CD4-positive, alpha-beta T cell (primary cell): ENCODE measurements at regions not wholly inside any gene's neighbourhood (a gene's known extent, or its start where the extent isn't known, plus 50 kb on each side); places are given as distances from the start of the nearest gene placed in this dataset.

ENCODE experiments used
- ATAC-seq: fragments of 200-7000 bp; cut with Tn5 transposase; one replicate; pipeline ENCODE4 v1.10.0; 2022; ENCODE audit warnings: mild to moderate bottlenecking; ENCODE audit not compliant: poor library complexity
- CTCF ChIA-PET: fragments of 350-600 bp; sonication (Branson Sonifier 250); formaldehyde crosslinking; loops from one replicate; lab custom pipeline; 2021; ENCODE audit warnings: antibody characterized with exemption, inconsistent platforms; lab: Charles Lee
- POLR2A ChIA-PET: fragments of 350-600 bp; sonication (Branson Sonifier 250); formaldehyde crosslinking; loops from one replicate; lab custom pipeline; 2021; ENCODE audit warnings: antibody characterized with exemption, inconsistent platforms; lab: Charles Lee
- DNase-seq, 14 experiments: peaks; one replicate each; pipeline ENCODE4 v3.0.0-alpha.2; 2013 to 2020; ENCODE audit warnings: mixed read lengths in 2 of 14
- H3K27ac ChIP-seq, 2 donors: one replicate each; pipeline versions ENCODE4 v1.5.1 to v1.7.0; 2013; ENCODE audit warnings: low read length in 2 of 2, low read depth in 1 of 2, mild to moderate bottlenecking in 1 of 2
- H3K27me3 ChIP-seq, 2 experiments: 1 replicate in 1 of 2; 2 replicates in 1 of 2; pipeline versions ENCODE4 v1.6.1 to v1.7.0; 2013; ENCODE audit warnings: low read length in 2 of 2, control low read depth in 1 of 2, mild to moderate bottlenecking in 1 of 2, moderate library complexity in 1 of 2; ENCODE audit not compliant: insufficient read depth in 2 of 2, control insufficient read depth in 1 of 2
- H3K36me3 ChIP-seq: one replicate; pipeline ENCODE4 v1.6.1; 2013; ENCODE audit warnings: low read length, control low read depth; ENCODE audit not compliant: insufficient read depth
- H3K4me1 ChIP-seq: one replicate; pipeline ENCODE4 v1.6.1; 2013; ENCODE audit warnings: low read length, control low read depth; ENCODE audit not compliant: insufficient read depth
- H3K4me3 ChIP-seq: one replicate; pipeline ENCODE4 v1.5.1; 2013; ENCODE audit warnings: mild to moderate bottlenecking, low read length, moderate library complexity
- H3K9me3 ChIP-seq, 2 experiments: 1 replicate in 1 of 2; 2 replicates in 1 of 2; pipeline versions ENCODE4 v1.6.1 to v1.7.0; 2013; ENCODE audit warnings: low read length in 2 of 2, mild to moderate bottlenecking in 2 of 2, control low read depth in 1 of 2, moderate library complexity in 1 of 2; ENCODE audit not compliant: control insufficient read depth in 1 of 2, insufficient read depth in 1 of 2
- H3K27ac Mint-ChIP-seq: one replicate; pipeline ENCODE4 v1.8.0; 2020; ENCODE audit warnings: mixed read lengths
- H3K27me3 Mint-ChIP-seq: one replicate; pipeline ENCODE4 v1.8.0; 2021; ENCODE audit warnings: mixed read lengths
- H3K36me3 Mint-ChIP-seq: one replicate; pipeline ENCODE4 v1.8.0; 2021; ENCODE audit warnings: low read depth, mixed read lengths
- H3K4me1 Mint-ChIP-seq: one replicate; pipeline ENCODE4 v1.8.0; 2021; ENCODE audit warnings: low read depth, mixed read lengths
- H3K4me3 Mint-ChIP-seq: one replicate; pipeline ENCODE4 v1.8.0; 2020; ENCODE audit warnings: mild to moderate bottlenecking, mixed read lengths
- H3K9me3 Mint-ChIP-seq: one replicate; pipeline ENCODE4 v1.8.0; 2020; ENCODE audit warnings: mixed read lengths
- intact Hi-C, 2 experiments: fragments of 100-400 bp; cut with DNase I in 1 of 2; cut with micrococcal nuclease in 1 of 2; formaldehyde crosslinking; loops; one replicate each; pipeline versions ENCODE4 v1.15.1 to v1.9.0; 2023 to 2025; cut with DNase I, micrococcal nuclease
- TF ChIP-seq, protein P1 (sequence below): fragments of 200-600 bp; IDR thresholded peaks from one replicate; pipeline ENCODE4 v1.8.0; 2022; ENCODE audit warnings: antibody characterized with exemption, mild to moderate bottlenecking

DNA sequence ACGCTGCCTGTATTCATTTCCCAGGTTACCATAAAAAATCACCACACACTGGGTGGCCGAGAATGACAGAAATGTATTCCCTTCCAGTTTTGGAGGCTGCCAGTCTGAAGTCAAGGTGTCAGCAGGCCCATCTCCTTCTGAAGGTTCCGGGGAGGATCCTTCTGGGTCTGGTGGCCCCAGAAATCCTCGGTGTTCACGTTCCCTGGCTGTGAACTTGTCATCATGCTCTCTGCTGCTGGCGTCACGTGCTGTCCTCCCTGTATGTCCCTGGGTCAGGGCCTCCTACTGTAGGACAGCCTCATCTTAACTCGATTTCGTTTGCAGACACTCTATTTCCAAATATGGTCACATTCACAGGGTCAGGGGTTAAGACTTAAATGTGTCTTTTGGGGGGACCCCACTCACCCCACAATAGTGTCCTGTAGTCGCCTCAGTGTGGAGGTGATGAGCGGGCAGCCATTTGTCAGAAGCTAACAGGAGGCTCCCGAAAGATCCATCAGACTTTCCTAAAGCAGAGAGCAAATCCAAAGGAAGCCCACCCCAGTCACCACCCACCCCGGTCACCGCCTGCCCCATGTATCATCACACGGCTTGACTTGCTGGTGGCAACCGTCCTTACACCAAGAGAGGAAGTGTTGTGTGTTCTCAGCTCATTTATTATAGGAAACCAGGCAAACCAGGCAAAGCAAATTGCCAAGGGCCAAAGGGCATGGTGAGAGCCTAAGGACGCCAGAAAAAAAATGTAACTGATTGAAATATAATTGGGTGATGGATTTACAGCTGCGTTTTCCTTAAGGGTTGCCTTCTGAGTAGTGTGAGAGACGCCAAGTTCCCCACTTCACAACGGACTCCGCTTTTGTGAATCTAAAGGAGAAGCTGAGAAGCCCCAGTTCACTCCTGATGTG lies 148.8 kb upstream of the ZNF236 start:
- peaks cover 3% of the 10 kb centered on the region for H3K27me3 Mint-ChIP-seq
- intact Hi-C loops, result no loop called here
- DNase-seq (no peak), ATAC-seq (no peak)
- no peaks in the 10 kb centered on the region for H3K4me1 ChIP-seq
- no peaks in the 10 kb centered on the region for H3K36me3 Mint-ChIP-seq
- no peaks in the 10 kb centered on the region for H3K9me3 ChIP-seq
- H3K36me3 ChIP-seq, result no peaks in the 10 kb centered on the region
- no peak overlapping the region for H3K27ac ChIP-seq
- TF ChIP-seq, protein P1, sequence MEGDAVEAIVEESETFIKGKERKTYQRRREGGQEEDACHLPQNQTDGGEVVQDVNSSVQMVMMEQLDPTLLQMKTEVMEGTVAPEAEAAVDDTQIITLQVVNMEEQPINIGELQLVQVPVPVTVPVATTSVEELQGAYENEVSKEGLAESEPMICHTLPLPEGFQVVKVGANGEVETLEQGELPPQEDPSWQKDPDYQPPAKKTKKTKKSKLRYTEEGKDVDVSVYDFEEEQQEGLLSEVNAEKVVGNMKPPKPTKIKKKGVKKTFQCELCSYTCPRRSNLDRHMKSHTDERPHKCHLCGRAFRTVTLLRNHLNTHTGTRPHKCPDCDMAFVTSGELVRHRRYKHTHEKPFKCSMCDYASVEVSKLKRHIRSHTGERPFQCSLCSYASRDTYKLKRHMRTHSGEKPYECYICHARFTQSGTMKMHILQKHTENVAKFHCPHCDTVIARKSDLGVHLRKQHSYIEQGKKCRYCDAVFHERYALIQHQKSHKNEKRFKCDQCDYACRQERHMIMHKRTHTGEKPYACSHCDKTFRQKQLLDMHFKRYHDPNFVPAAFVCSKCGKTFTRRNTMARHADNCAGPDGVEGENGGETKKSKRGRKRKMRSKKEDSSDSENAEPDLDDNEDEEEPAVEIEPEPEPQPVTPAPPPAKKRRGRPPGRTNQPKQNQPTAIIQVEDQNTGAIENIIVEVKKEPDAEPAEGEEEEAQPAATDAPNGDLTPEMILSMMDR, result no peak
- H3K4me3 ChIP-seq, result no peak overlapping the region
- H3K27ac Mint-ChIP-seq, result no peak overlapping the region
- ChIA-PET POLR2A (no interaction called here), CTCF (no interaction called here)
- no peaks in the 10 kb centered on the region for H3K9me3 Mint-ChIP-seq
- peaks cover 0 to 4% of the 10 kb centered on the region in 2 experiments for H3K27me3 ChIP-seq
- H3K4me3 Mint-ChIP-seq, result no peak overlapping the region
- no peaks in the 10 kb centered on the region for H3K4me1 Mint-ChIP-seq

DNA sequence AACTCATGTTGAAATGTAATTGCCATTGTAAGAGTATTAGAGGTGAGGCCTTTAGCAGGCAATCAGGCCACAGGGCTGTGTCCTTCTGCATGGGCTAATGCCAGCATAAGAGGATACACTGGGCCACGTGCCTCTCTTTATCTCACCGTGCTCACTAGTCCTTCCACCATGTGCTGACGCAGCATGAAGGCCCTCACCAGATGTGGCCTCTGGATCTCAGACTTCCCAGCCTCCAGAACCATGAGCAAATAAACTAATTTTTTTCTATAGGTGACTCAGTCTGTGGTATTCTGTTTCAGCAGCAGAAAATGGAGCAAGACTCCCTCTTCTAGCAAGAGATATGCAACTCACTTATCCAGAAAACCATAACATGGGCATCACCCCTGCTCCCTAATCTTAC lies 149.7 kb upstream of the ZNF236 start:
- Histone ChIP-seq H3K27ac (no peak overlapping the region), H3K27me3 (peaks cover 0 to 4% of the 10 kb centered on the region in 2 experiments), H3K4me3 (no peak overlapping the region), H3K36me3 (no peaks in the 10 kb centered on the region), H3K4me1 (no peaks in the 10 kb centered on the region), H3K9me3 (no peaks in the 10 kb centered on the region)
- intact Hi-C loops, result no loop called here
- TF ChIP-seq, protein P1, result no peak
- POLR2A ChIA-PET, result no interaction called here
- Mint-ChIP-seq H3K4me3 (no peak overlapping the region), H3K9me3 (no peaks in the 10 kb centered on the region), H3K27ac (no peak overlapping the region), H3K4me1 (no peaks in the 10 kb centered on the region), H3K27me3 (peaks cover 3% of the 10 kb centered on the region), H3K36me3 (no peaks in the 10 kb centered on the region)
- CTCF ChIA-PET, result no interaction called here
- ATAC-seq (no peak), DNase-seq (no peak)

DNA sequence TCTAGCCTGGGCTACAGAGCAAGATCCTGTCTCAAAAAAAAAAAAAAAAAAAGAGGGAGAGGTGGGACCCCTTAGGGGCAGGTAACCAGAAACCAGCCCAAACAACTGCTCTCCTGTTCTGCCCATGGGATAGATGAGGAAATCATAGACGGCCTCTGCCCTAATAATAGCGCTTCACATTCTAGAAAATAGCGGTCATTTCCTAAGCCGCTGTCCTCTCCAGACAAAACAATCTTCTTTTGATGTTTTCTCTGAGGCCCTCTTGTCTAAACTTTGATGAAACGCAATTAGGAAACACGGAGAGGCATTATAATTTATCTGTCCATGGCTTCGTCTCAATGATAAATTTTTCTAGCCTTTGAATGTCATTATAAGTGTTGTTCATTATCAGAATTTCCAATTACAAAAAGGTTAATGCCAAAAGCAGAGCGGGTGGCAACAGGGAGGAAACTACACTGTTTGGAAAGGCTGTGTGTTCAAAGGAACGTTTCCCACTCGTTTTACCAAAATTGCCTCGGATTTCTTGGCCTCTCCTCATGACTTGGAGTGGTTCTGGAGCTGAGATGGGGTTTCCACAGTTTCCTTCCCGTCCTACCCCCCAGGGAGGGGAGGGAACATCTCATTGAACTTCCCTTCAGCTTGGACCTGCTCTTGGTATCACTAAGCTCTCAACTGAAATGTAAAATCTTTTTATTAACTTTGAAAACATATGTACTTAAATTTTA lies 151.6 kb upstream of the ZNF236 start:
- intact Hi-C loops, result no loop called here
- Mint-ChIP-seq H3K36me3 (no peaks in the 10 kb centered on the region), H3K27ac (no peak overlapping the region), H3K4me3 (no peak overlapping the region), H3K9me3 (no peaks in the 10 kb centered on the region), H3K27me3 (peaks cover 8% of the 10 kb centered on the region), H3K4me1 (no peaks in the 10 kb centered on the region)
- TF ChIP-seq, protein P1, result no peak
- DNase-seq, result no peak
- ChIA-PET POLR2A (no interaction called here), CTCF (no interaction called here)
- no peak for ATAC-seq
- H3K27ac ChIP-seq, result no peak overlapping the region
- no peaks in the 10 kb centered on the region for H3K9me3 ChIP-seq
- no peaks in the 10 kb centered on the region for H3K36me3 ChIP-seq
- no peaks in the 10 kb centered on the region for H3K4me1 ChIP-seq
- peaks cover 0 to 4% of the 10 kb centered on the region in 2 experiments for H3K27me3 ChIP-seq
- H3K4me3 ChIP-seq, result no peak overlapping the region
